Transverse colon (tissue), 4 donors: ENCODE measurements at regions not wholly inside any gene's neighbourhood (a gene's known extent, or its start where the extent isn't known, plus 50 kb on each side); places are given as distances from the start of the nearest gene placed in this dataset.

Experiments used
- CTCF ChIP-seq, 5 experiments: fragments of 200-600 bp in 3 of 5; fragments of 450-650 bp in 2 of 5; sonication (generic) in 3 of 5; IDR thresholded peaks; 1 replicate in 2 of 5; 2 replicates in 3 of 5; pipeline ENCODE4 v1.5.1; 2016 to 2017; ENCODE audit warnings: antibody characterized with exemption in 5 of 5, inconsistent platforms in 3 of 5, mild to moderate bottlenecking in 2 of 5, moderate library complexity in 1 of 5
- POLR2AphosphoS5 ChIP-seq, 3 donors: sonication (generic); formaldehyde crosslinking; IDR thresholded peaks; one replicate each; pipeline ENCODE4 v1.6.1; 2016; ENCODE audit warnings: antibody characterized with exemption in 3 of 3

GRCh38 chr4:156313497-156313896 lies 359.8 kb upstream of the CTSO start:
- TF ChIP-seq CTCF (IDR thresholded peaks at IDR 0.05) (no peak), POLR2AphosphoS5 (IDR thresholded peaks at IDR 0.05) (no peak)
